ENCODE measurements at regions not wholly inside any gene's neighbourhood (a gene's known extent, or its start where the extent isn't known, plus 50 kb on each side); places are given as distances from the start of the nearest gene placed in this dataset.

DNA sequence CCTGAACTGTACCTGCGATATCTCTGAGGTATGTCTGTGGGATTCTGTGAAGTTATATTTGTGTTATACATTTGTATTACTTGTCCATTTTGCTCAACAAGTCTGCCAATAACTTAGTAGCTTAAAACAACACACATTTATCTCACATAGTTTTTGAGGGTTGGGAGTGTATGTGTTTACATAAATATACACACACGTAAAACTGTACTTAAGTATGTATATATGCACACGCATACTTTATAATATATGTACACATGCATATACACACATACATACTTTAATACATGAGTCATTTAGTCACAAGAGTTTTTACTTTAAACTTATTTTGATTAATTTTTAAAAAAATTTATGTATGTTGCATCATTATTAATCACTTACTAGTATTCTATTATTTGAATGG is 205.9 kb upstream of the EDIL3 start:
- Histone ChIP-seq H2AFZ (ENCODE audit: low read length) (no peak overlapping the region), H3K4me2 (ENCODE audit: insufficient read depth, low read length, poor library complexity, severe bottlenecking) (no peak overlapping the region), H2BK120ac (ENCODE audit: low read depth, low read length) (no peak overlapping the region), H3K27ac (replicated peaks; ENCODE audit: low read length) (no peak overlapping the region), H4K91ac (ENCODE audit: low read depth, low read length, poor library complexity) (no peak overlapping the region), H3K9me3 (replicated peaks in 1 of 2; ENCODE audit: control insufficient read depth in 2 of 2, insufficient read depth in 1 of 2, low read depth in 1 of 2, low read length in 2 of 2) (no peaks in the 10 kb centered on the region), H3K23ac (ENCODE audit: low read depth, low read length, poor library complexity) (no peak overlapping the region), H2BK12ac (ENCODE audit: low read length) (no peak overlapping the region), H4K8ac (ENCODE audit: low read depth, low read length) (no peak overlapping the region), H3K9ac (ENCODE audit: low read depth, low read length, poor library complexity) (no peak overlapping the region), H3K4ac (ENCODE audit: low read length) (no peak overlapping the region), H3K4me1 (ENCODE audit: control insufficient read depth in 2 of 2, insufficient read depth in 1 of 2, low read depth in 1 of 2, low read length in 2 of 2) (no peaks in the 10 kb centered on the region), H2BK5ac (ENCODE audit: low read length) (no peak overlapping the region), H2AK5ac (ENCODE audit: low read depth, low read length) (no peak overlapping the region), H3K36me3 (replicated peaks in 1 of 2; ENCODE audit: control insufficient read depth in 2 of 2, insufficient read depth in 2 of 2, low read length in 2 of 2) (no peaks in the 10 kb centered on the region), H3K14ac (ENCODE audit: low read length) (no peak overlapping the region), H3K79me1 (ENCODE audit: low read depth, low read length) (no peaks in the 10 kb centered on the region), H2BK15ac (ENCODE audit: low read length) (no peak overlapping the region), H3K4me3 (ENCODE audit: low read length in 2 of 2) (no peak overlapping the region), H3K27me3 (ENCODE audit: control insufficient read depth in 3 of 3, insufficient read depth in 3 of 3, low read depth in 1 of 3, low read length in 3 of 3) (no peaks in the 10 kb centered on the region), H3K18ac (ENCODE audit: low read length) (no peak overlapping the region)
- no CpG with 5 or more reads among the region's 3 CpGs for WGBS, 2 donors (ENCODE audit: extremely low coverage in 2 of 2, insufficient read length in 2 of 2, insufficient replicate concordance in 1 of 2)
- no peak for DNase-seq (ENCODE audit: low spot score)

DNA sequence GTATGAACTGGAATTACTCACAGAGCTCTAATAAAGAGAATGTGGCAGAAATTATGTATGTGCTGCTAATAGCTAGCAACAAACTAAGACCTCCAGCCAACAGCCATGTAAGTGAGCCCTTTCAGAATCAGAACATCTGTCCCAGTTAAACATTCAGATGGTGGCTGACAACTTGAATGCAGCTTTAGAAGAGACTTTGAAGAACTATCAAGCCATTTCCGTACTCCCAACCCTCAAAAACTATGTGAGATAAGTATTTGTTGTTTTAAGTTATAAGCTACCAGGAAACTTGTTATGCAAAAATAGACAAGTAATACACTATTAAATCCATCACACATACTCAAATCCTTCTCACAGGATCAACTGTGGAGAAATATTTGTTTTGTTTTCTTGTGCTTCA is 205.2 kb upstream of the EDIL3 start:
- no peak overlapping the region for H2AK5ac ChIP-seq (ENCODE audit: low read depth, low read length)
- no CpG with 5 or more reads among the region's 1 CpG for WGBS, 2 donors (ENCODE audit: extremely low coverage in 2 of 2, insufficient read length in 2 of 2, insufficient replicate concordance in 1 of 2)
- no peak for DNase-seq (ENCODE audit: low spot score)
- no peak overlapping the region for H3K14ac ChIP-seq (ENCODE audit: low read length)
- no peaks in the 10 kb centered on the region for H3K27me3 ChIP-seq (ENCODE audit: control insufficient read depth in 3 of 3, insufficient read depth in 3 of 3, low read depth in 1 of 3, low read length in 3 of 3)
- no peak overlapping the region for H2BK120ac ChIP-seq (ENCODE audit: low read depth, low read length)
- H2BK12ac ChIP-seq (ENCODE audit: low read length), result no peak overlapping the region
- H3K4me3 ChIP-seq (ENCODE audit: low read length in 2 of 2), result no peak overlapping the region
- no peak overlapping the region for H3K27ac ChIP-seq (replicated peaks; ENCODE audit: low read length)
- no peak overlapping the region for H3K4ac ChIP-seq (ENCODE audit: low read length)
- no peak overlapping the region for H3K18ac ChIP-seq (ENCODE audit: low read length)
- no peaks in the 10 kb centered on the region for H3K4me1 ChIP-seq (ENCODE audit: control insufficient read depth in 2 of 2, insufficient read depth in 1 of 2, low read depth in 1 of 2, low read length in 2 of 2)
- H2BK5ac ChIP-seq (ENCODE audit: low read length), result no peak overlapping the region
- no peak overlapping the region for H3K9ac ChIP-seq (ENCODE audit: low read depth, low read length, poor library complexity)
- no peaks in the 10 kb centered on the region for H3K36me3 ChIP-seq (replicated peaks in 1 of 2; ENCODE audit: control insufficient read depth in 2 of 2, insufficient read depth in 2 of 2, low read length in 2 of 2)
- no peak overlapping the region for H3K4me2 ChIP-seq (ENCODE audit: insufficient read depth, low read length, poor library complexity, severe bottlenecking)
- no peaks in the 10 kb centered on the region for H3K9me3 ChIP-seq (replicated peaks in 1 of 2; ENCODE audit: control insufficient read depth in 2 of 2, insufficient read depth in 1 of 2, low read depth in 1 of 2, low read length in 2 of 2)
- no peak overlapping the region for H2AFZ ChIP-seq (ENCODE audit: low read length)
- H3K23ac ChIP-seq (ENCODE audit: low read depth, low read length, poor library complexity), result no peak overlapping the region
- no peaks in the 10 kb centered on the region for H3K79me1 ChIP-seq (ENCODE audit: low read depth, low read length)
- H4K91ac ChIP-seq (ENCODE audit: low read depth, low read length, poor library complexity), result no peak overlapping the region
- H4K8ac ChIP-seq (ENCODE audit: low read depth, low read length), result no peak overlapping the region
- H2BK15ac ChIP-seq (ENCODE audit: low read length), result no peak overlapping the region

GRCh38 chr5:84585218-84585617 is 200.5 kb upstream of the EDIL3 start:
- DNase-seq (ENCODE audit: low spot score), result no peak
- no CpG with 5 or more reads among the region's 5 CpGs for WGBS, 2 donors (ENCODE audit: extremely low coverage in 2 of 2, insufficient read length in 2 of 2, insufficient replicate concordance in 1 of 2)

GRCh38 chr5:84578226-84578625 is 193.5 kb upstream of the EDIL3 start:
- Histone ChIP-seq H3K14ac (ENCODE audit: low read length) (no peak overlapping the region), H3K4ac (ENCODE audit: low read length) (no peak overlapping the region), H3K36me3 (replicated peaks in 1 of 2; ENCODE audit: control insufficient read depth in 2 of 2, insufficient read depth in 2 of 2, low read length in 2 of 2) (no peaks in the 10 kb centered on the region), H2BK12ac (ENCODE audit: low read length) (no peak overlapping the region), H4K8ac (ENCODE audit: low read depth, low read length) (no peak overlapping the region), H3K27me3 (ENCODE audit: control insufficient read depth in 3 of 3, insufficient read depth in 3 of 3, low read depth in 1 of 3, low read length in 3 of 3) (no peaks in the 10 kb centered on the region), H3K18ac (ENCODE audit: low read length) (no peak overlapping the region), H4K91ac (ENCODE audit: low read depth, low read length, poor library complexity) (no peak overlapping the region), H3K79me1 (ENCODE audit: low read depth, low read length) (no peaks in the 10 kb centered on the region), H2AK5ac (ENCODE audit: low read depth, low read length) (no peak overlapping the region), H3K9me3 (replicated peaks in 1 of 2; ENCODE audit: control insufficient read depth in 2 of 2, insufficient read depth in 1 of 2, low read depth in 1 of 2, low read length in 2 of 2) (no peaks in the 10 kb centered on the region), H2BK5ac (ENCODE audit: low read length) (no peak overlapping the region), H2BK120ac (ENCODE audit: low read depth, low read length) (no peak overlapping the region), H3K27ac (replicated peaks; ENCODE audit: low read length) (no peak overlapping the region), H3K9ac (ENCODE audit: low read depth, low read length, poor library complexity) (no peak overlapping the region), H3K4me2 (ENCODE audit: insufficient read depth, low read length, poor library complexity, severe bottlenecking) (no peak overlapping the region), H2BK15ac (ENCODE audit: low read length) (no peak overlapping the region), H3K4me1 (ENCODE audit: control insufficient read depth in 2 of 2, insufficient read depth in 1 of 2, low read depth in 1 of 2, low read length in 2 of 2) (peaks cover 0 to 2% of the 10 kb centered on the region in 2 donors), H2AFZ (ENCODE audit: low read length) (no peak overlapping the region), H3K23ac (ENCODE audit: low read depth, low read length, poor library complexity) (no peak overlapping the region), H3K4me3 (ENCODE audit: low read length in 2 of 2) (no peak overlapping the region)
- WGBS, 2 donors (ENCODE audit: extremely low coverage in 2 of 2, insufficient read length in 2 of 2, insufficient replicate concordance in 1 of 2), result no CpG with 5 or more reads among the region's 5 CpGs
- no peak for DNase-seq (ENCODE audit: low spot score)

More at GRCh38 chr5:84585218-84585617, 200.5 kb upstream of the EDIL3 start:
- Histone ChIP-seq H4K8ac (ENCODE audit: low read depth, low read length) (no peak overlapping the region), H3K14ac (ENCODE audit: low read length) (no peak overlapping the region), H3K4me1 (ENCODE audit: control insufficient read depth in 2 of 2, insufficient read depth in 1 of 2, low read depth in 1 of 2, low read length in 2 of 2) (no peaks in the 10 kb centered on the region), H3K9me3 (replicated peaks in 1 of 2; ENCODE audit: control insufficient read depth in 2 of 2, insufficient read depth in 1 of 2, low read depth in 1 of 2, low read length in 2 of 2) (no peaks in the 10 kb centered on the region), H3K9ac (ENCODE audit: low read depth, low read length, poor library complexity) (no peak overlapping the region), H4K91ac (ENCODE audit: low read depth, low read length, poor library complexity) (no peak overlapping the region), H2BK15ac (ENCODE audit: low read length) (no peak overlapping the region), H3K4me2 (ENCODE audit: insufficient read depth, low read length, poor library complexity, severe bottlenecking) (no peak overlapping the region), H3K36me3 (replicated peaks in 1 of 2; ENCODE audit: control insufficient read depth in 2 of 2, insufficient read depth in 2 of 2, low read length in 2 of 2) (no peaks in the 10 kb centered on the region), H3K23ac (ENCODE audit: low read depth, low read length, poor library complexity) (no peak overlapping the region), H3K4ac (ENCODE audit: low read length) (no peak overlapping the region), H2BK120ac (ENCODE audit: low read depth, low read length) (no peak overlapping the region), H3K4me3 (ENCODE audit: low read length in 2 of 2) (no peak overlapping the region), H3K79me1 (ENCODE audit: low read depth, low read length) (no peaks in the 10 kb centered on the region), H2BK12ac (ENCODE audit: low read length) (no peak overlapping the region), H3K27ac (replicated peaks; ENCODE audit: low read length) (no peak overlapping the region), H2AFZ (ENCODE audit: low read length) (peak overlapping the region; percentile 12), H3K18ac (ENCODE audit: low read length) (no peak overlapping the region), H2AK5ac (ENCODE audit: low read depth, low read length) (no peak overlapping the region), H2BK5ac (ENCODE audit: low read length) (no peak overlapping the region), H3K27me3 (ENCODE audit: control insufficient read depth in 3 of 3, insufficient read depth in 3 of 3, low read depth in 1 of 3, low read length in 3 of 3) (no peaks in the 10 kb centered on the region)
